H1 (cell line): ENCODE measurements at regions not wholly inside any gene's neighbourhood (a gene's known extent, or its start where the extent isn't known, plus 50 kb on each side); places are given as distances from the start of the nearest gene placed in this dataset.

Experiments
- BRCA1 ChIP-seq: IDR thresholded peaks from 2 replicates; pipeline ENCODE4 v1.6.1; 2012; ENCODE audit warnings: low read depth, low read length, improper control_type of control experiment
- CBX8 ChIP-seq: fragments of 300-800, 300-1000 bp; sonication (generic); IDR thresholded peaks from 2 replicates; pipeline ENCODE4 v1.7.1; 2016; ENCODE audit warnings: low read depth, low read length, borderline replicate concordance
- EP300 ChIP-seq, 2 experiments: IDR thresholded peaks; 1 replicate in 1 of 2; 2 replicates in 1 of 2; pipeline ENCODE4 v1.6.1; 2011 to 2012; ENCODE audit warnings: low read depth in 2 of 2, low read length in 2 of 2, mild to moderate bottlenecking in 2 of 2, borderline replicate concordance in 1 of 2, inconsistent platforms in 1 of 2, moderate library complexity in 1 of 2
- FOSL1 ChIP-seq: IDR thresholded peaks from 2 replicates; pipeline ENCODE4 v1.6.1; 2011; ENCODE audit warnings: mild to moderate bottlenecking, low read depth, low read length, moderate library complexity; ENCODE audit not compliant: insufficient read depth
- GABPA ChIP-seq: IDR thresholded peaks from 2 replicates; pipeline ENCODE4 v1.6.1; 2011; ENCODE audit warnings: mild to moderate bottlenecking, low read length, moderate library complexity, borderline replicate concordance; ENCODE audit not compliant: insufficient read depth
- SUZ12 ChIP-seq: fragments of 200-600 bp; sonication (generic); IDR thresholded peaks from 2 replicates; pipeline ENCODE4 v1.6.1; 2012; ENCODE audit warnings: mild to moderate bottlenecking, inconsistent platforms, low read length, moderate library complexity, mixed read lengths
- TCF12 ChIP-seq: IDR thresholded peaks from 2 replicates; pipeline ENCODE4 v1.6.1; 2011; ENCODE audit warnings: low read depth, mild to moderate bottlenecking, low read length
- TF ChIP-seq, protein P1 (sequence below): fragments of 300-600 bp; sonication (generic); IDR thresholded peaks from 2 replicates; pipeline ENCODE4 v1.7.1; 2012; ENCODE audit warnings: low read length, moderate library complexity, mild to moderate bottlenecking, inconsistent platforms; ENCODE audit not compliant: insufficient replicate concordance
- TF ChIP-seq, protein P2 (sequence below): IDR thresholded peaks from 2 replicates; pipeline ENCODE4 v1.6.1; 2011; ENCODE audit warnings: low read depth, mild to moderate bottlenecking, low read length; ENCODE audit not compliant: insufficient read depth
- TF ChIP-seq, protein P3 (sequence below): IDR thresholded peaks from 2 replicates; pipeline ENCODE4 v1.6.1; 2011; ENCODE audit warnings: low read length, improper control_type of control experiment

DNA sequence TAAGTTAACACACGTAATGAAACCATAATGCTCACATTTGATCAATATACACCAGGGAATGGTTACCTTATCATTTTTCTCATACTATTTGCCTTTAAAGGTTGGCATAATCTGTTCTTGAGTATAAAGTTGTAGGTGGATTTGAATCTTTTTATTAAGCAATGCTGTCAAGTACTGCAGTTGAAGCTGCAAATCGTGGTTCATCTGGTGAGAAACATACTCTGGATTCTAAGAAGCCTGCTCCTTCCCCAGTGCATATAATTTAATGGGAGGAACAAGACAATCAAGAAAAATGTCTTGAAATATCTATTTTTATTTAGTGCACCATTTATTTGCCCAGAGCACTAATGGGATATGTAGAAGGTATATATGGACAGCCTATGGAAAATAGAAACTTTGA is 68.7 kb upstream of the DLX6 start (continued):
- TF ChIP-seq, protein P1, sequence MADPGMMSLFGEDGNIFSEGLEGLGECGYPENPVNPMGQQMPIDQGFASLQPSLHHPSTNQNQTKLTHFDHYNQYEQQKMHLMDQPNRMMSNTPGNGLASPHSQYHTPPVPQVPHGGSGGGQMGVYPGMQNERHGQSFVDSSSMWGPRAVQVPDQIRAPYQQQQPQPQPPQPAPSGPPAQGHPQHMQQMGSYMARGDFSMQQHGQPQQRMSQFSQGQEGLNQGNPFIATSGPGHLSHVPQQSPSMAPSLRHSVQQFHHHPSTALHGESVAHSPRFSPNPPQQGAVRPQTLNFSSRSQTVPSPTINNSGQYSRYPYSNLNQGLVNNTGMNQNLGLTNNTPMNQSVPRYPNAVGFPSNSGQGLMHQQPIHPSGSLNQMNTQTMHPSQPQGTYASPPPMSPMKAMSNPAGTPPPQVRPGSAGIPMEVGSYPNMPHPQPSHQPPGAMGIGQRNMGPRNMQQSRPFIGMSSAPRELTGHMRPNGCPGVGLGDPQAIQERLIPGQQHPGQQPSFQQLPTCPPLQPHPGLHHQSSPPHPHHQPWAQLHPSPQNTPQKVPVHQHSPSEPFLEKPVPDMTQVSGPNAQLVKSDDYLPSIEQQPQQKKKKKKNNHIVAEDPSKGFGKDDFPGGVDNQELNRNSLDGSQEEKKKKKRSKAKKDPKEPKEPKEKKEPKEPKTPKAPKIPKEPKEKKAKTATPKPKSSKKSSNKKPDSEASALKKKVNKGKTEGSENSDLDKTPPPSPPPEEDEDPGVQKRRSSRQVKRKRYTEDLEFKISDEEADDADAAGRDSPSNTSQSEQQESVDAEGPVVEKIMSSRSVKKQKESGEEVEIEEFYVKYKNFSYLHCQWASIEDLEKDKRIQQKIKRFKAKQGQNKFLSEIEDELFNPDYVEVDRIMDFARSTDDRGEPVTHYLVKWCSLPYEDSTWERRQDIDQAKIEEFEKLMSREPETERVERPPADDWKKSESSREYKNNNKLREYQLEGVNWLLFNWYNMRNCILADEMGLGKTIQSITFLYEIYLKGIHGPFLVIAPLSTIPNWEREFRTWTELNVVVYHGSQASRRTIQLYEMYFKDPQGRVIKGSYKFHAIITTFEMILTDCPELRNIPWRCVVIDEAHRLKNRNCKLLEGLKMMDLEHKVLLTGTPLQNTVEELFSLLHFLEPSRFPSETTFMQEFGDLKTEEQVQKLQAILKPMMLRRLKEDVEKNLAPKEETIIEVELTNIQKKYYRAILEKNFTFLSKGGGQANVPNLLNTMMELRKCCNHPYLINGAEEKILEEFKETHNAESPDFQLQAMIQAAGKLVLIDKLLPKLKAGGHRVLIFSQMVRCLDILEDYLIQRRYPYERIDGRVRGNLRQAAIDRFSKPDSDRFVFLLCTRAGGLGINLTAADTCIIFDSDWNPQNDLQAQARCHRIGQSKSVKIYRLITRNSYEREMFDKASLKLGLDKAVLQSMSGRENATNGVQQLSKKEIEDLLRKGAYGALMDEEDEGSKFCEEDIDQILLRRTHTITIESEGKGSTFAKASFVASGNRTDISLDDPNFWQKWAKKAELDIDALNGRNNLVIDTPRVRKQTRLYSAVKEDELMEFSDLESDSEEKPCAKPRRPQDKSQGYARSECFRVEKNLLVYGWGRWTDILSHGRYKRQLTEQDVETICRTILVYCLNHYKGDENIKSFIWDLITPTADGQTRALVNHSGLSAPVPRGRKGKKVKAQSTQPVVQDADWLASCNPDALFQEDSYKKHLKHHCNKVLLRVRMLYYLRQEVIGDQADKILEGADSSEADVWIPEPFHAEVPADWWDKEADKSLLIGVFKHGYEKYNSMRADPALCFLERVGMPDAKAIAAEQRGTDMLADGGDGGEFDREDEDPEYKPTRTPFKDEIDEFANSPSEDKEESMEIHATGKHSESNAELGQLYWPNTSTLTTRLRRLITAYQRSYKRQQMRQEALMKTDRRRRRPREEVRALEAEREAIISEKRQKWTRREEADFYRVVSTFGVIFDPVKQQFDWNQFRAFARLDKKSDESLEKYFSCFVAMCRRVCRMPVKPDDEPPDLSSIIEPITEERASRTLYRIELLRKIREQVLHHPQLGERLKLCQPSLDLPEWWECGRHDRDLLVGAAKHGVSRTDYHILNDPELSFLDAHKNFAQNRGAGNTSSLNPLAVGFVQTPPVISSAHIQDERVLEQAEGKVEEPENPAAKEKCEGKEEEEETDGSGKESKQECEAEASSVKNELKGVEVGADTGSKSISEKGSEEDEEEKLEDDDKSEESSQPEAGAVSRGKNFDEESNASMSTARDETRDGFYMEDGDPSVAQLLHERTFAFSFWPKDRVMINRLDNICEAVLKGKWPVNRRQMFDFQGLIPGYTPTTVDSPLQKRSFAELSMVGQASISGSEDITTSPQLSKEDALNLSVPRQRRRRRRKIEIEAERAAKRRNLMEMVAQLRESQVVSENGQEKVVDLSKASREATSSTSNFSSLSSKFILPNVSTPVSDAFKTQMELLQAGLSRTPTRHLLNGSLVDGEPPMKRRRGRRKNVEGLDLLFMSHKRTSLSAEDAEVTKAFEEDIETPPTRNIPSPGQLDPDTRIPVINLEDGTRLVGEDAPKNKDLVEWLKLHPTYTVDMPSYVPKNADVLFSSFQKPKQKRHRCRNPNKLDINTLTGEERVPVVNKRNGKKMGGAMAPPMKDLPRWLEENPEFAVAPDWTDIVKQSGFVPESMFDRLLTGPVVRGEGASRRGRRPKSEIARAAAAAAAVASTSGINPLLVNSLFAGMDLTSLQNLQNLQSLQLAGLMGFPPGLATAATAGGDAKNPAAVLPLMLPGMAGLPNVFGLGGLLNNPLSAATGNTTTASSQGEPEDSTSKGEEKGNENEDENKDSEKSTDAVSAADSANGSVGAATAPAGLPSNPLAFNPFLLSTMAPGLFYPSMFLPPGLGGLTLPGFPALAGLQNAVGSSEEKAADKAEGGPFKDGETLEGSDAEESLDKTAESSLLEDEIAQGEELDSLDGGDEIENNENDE = no peak
- no peak for TF ChIP-seq BRCA1
- TF ChIP-seq CBX8 = no peak
- TF ChIP-seq FOSL1 = no peak
- TF ChIP-seq, protein P2, sequence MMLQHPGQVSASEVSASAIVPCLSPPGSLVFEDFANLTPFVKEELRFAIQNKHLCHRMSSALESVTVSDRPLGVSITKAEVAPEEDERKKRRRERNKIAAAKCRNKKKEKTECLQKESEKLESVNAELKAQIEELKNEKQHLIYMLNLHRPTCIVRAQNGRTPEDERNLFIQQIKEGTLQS = no peak
- TF ChIP-seq TCF12 = no peak
- TF ChIP-seq EP300 (IDR thresholded peaks at IDR 0.05; ENCODE audit: borderline replicate concordance in 1 of 2, low read depth in 2 of 2, low read length in 2 of 2) = no peak
- TF ChIP-seq SUZ12 = no peak
- TF ChIP-seq, protein P3, sequence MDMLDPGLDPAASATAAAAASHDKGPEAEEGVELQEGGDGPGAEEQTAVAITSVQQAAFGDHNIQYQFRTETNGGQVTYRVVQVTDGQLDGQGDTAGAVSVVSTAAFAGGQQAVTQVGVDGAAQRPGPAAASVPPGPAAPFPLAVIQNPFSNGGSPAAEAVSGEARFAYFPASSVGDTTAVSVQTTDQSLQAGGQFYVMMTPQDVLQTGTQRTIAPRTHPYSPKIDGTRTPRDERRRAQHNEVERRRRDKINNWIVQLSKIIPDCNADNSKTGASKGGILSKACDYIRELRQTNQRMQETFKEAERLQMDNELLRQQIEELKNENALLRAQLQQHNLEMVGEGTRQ = no peak
- TF ChIP-seq GABPA = no peak
